ENCODE measurements at regions not wholly inside any gene's neighbourhood (a gene's known extent, or its start where the extent isn't known, plus 50 kb on each side); places are given as distances from the start of the nearest gene placed in this dataset.

- no peak for ATAC-seq (ENCODE audit: low FRiP score)
- intact Hi-C loops (cut with DNase I) = no loop called here
- WGBS, 2 donors = 77 to 92% methylated on average over 1 of the region's 1 CpG
Measured at GRCh38 chr16:47938272-47938671, 217.5 kb downstream of the ABCC12 start.

GRCh38 chr16:47928008-47928407 lies 227.8 kb downstream of the ABCC12 start:
- Histone ChIP-seq H3K36me3 (ENCODE audit: control insufficient read depth in 1 of 2, insufficient read depth in 2 of 2, low read length in 1 of 2) (no peaks in the 10 kb centered on the region), H3K4me3 (ENCODE audit: low read length in 2 of 2) (no peak overlapping the region), H3K27me3 (ENCODE audit: control insufficient read depth in 1 of 2, insufficient read depth in 2 of 2, low read length in 1 of 2) (no peaks in the 10 kb centered on the region), H3K4me1 (ENCODE audit: control insufficient read depth in 1 of 2, insufficient read depth in 2 of 2, low read length in 2 of 2) (no peaks in the 10 kb centered on the region), H3K27ac (ENCODE audit: low read depth in 1 of 2, low read length in 2 of 2) (no peak overlapping the region), H3K9me3 (ENCODE audit: control insufficient read depth, low read length) (peaks cover 3% of the 10 kb centered on the region)
- DNase-seq (no peak), ATAC-seq (ENCODE audit: low FRiP score) (no peak)
- WGBS, 2 donors = 73 to 78% methylated on average over 9 of the region's 9 CpGs
- intact Hi-C loops (cut with DNase I) = no loop called here

More at GRCh38 chr16:47938272-47938671, 217.5 kb downstream of the ABCC12 start:
- DNase-seq = no peak
- Histone ChIP-seq H3K36me3 (ENCODE audit: control insufficient read depth in 1 of 2, insufficient read depth in 2 of 2, low read length in 1 of 2) (no peaks in the 10 kb centered on the region), H3K4me3 (ENCODE audit: low read length in 2 of 2) (no peak overlapping the region), H3K4me1 (ENCODE audit: control insufficient read depth in 1 of 2, insufficient read depth in 2 of 2, low read length in 2 of 2) (no peaks in the 10 kb centered on the region), H3K27ac (ENCODE audit: low read depth in 1 of 2, low read length in 2 of 2) (no peak overlapping the region), H3K27me3 (ENCODE audit: control insufficient read depth in 1 of 2, insufficient read depth in 2 of 2, low read length in 1 of 2) (no peaks in the 10 kb centered on the region), H3K9me3 (ENCODE audit: control insufficient read depth, low read length) (peaks cover 2% of the 10 kb centered on the region)

GRCh38 chr16:47927330-47927729 lies 228.5 kb downstream of the ABCC12 start:
- Histone ChIP-seq H3K27me3 (ENCODE audit: control insufficient read depth in 1 of 2, insufficient read depth in 2 of 2, low read length in 1 of 2) (no peaks in the 10 kb centered on the region), H3K9me3 (ENCODE audit: control insufficient read depth, low read length) (peaks cover 3% of the 10 kb centered on the region), H3K4me1 (ENCODE audit: control insufficient read depth in 1 of 2, insufficient read depth in 2 of 2, low read length in 2 of 2) (no peaks in the 10 kb centered on the region), H3K27ac (ENCODE audit: low read depth in 1 of 2, low read length in 2 of 2) (no peak overlapping the region), H3K36me3 (ENCODE audit: control insufficient read depth in 1 of 2, insufficient read depth in 2 of 2, low read length in 1 of 2) (no peaks in the 10 kb centered on the region), H3K4me3 (ENCODE audit: low read length in 2 of 2) (no peak overlapping the region)
- DNase-seq (no peak), ATAC-seq (ENCODE audit: low FRiP score) (no peak)
- intact Hi-C loops (cut with DNase I) = no loop called here
- 92 to 97% methylated on average over 6 of the region's 6 CpGs for WGBS, 2 donors

- Histone ChIP-seq H3K4me1 (ENCODE audit: control insufficient read depth in 1 of 2, insufficient read depth in 2 of 2, low read length in 2 of 2) (no peaks in the 10 kb centered on the region), H3K27me3 (ENCODE audit: control insufficient read depth in 1 of 2, insufficient read depth in 2 of 2, low read length in 1 of 2) (no peaks in the 10 kb centered on the region), H3K36me3 (ENCODE audit: control insufficient read depth in 1 of 2, insufficient read depth in 2 of 2, low read length in 1 of 2) (no peaks in the 10 kb centered on the region), H3K27ac (ENCODE audit: low read depth in 1 of 2, low read length in 2 of 2) (no peak overlapping the region), H3K9me3 (ENCODE audit: control insufficient read depth, low read length) (peaks cover 3% of the 10 kb centered on the region), H3K4me3 (ENCODE audit: low read length in 2 of 2) (no peak overlapping the region)
- ATAC-seq (ENCODE audit: low FRiP score) (no peak), DNase-seq (no peak)
- WGBS, 2 donors = 89 to 92% methylated on average over 8 of the region's 8 CpGs
- intact Hi-C loops (cut with DNase I) = no loop called here
Measured at GRCh38 chr16:47925811-47926460, 229.9 kb downstream of the ABCC12 start.

- Histone ChIP-seq H3K9me3 (ENCODE audit: control insufficient read depth, low read length) (peaks cover 3% of the 10 kb centered on the region), H3K27ac (ENCODE audit: low read depth in 1 of 2, low read length in 2 of 2) (no peak overlapping the region), H3K27me3 (ENCODE audit: control insufficient read depth in 1 of 2, insufficient read depth in 2 of 2, low read length in 1 of 2) (no peaks in the 10 kb centered on the region), H3K4me3 (ENCODE audit: low read length in 2 of 2) (no peak overlapping the region), H3K36me3 (ENCODE audit: control insufficient read depth in 1 of 2, insufficient read depth in 2 of 2, low read length in 1 of 2) (no peaks in the 10 kb centered on the region), H3K4me1 (ENCODE audit: control insufficient read depth in 1 of 2, insufficient read depth in 2 of 2, low read length in 2 of 2) (no peaks in the 10 kb centered on the region)
- intact Hi-C loops (cut with DNase I) = no loop called here
- ATAC-seq (ENCODE audit: low FRiP score) (no peak), DNase-seq (no peak)
- WGBS, 2 donors = 88% methylated on average over 2 of the region's 2 CpGs
Measured at GRCh38 chr16:47924950-47925349, 230.8 kb downstream of the ABCC12 start.

- Histone ChIP-seq H3K36me3 (ENCODE audit: control insufficient read depth in 1 of 2, insufficient read depth in 2 of 2, low read length in 1 of 2) (no peaks in the 10 kb centered on the region), H3K27me3 (ENCODE audit: control insufficient read depth in 1 of 2, insufficient read depth in 2 of 2, low read length in 1 of 2) (no peaks in the 10 kb centered on the region), H3K9me3 (ENCODE audit: control insufficient read depth, low read length) (peaks cover 3% of the 10 kb centered on the region), H3K27ac (ENCODE audit: low read depth in 1 of 2, low read length in 2 of 2) (no peak overlapping the region), H3K4me1 (ENCODE audit: control insufficient read depth in 1 of 2, insufficient read depth in 2 of 2, low read length in 2 of 2) (no peaks in the 10 kb centered on the region), H3K4me3 (ENCODE audit: low read length in 2 of 2) (no peak overlapping the region)
- DNase-seq (no peak), ATAC-seq (ENCODE audit: low FRiP score) (no peak)
- intact Hi-C loops (cut with DNase I) = no loop called here
- 48 to 51% methylated on average over 1 of the region's 1 CpG for WGBS, 2 donors
Measured at GRCh38 chr16:47921535-47921934, 234.3 kb downstream of the ABCC12 start.

- intact Hi-C loops (cut with DNase I) = no loop called here
- Histone ChIP-seq H3K4me1 (ENCODE audit: control insufficient read depth in 1 of 2, insufficient read depth in 2 of 2, low read length in 2 of 2) (no peaks in the 10 kb centered on the region), H3K27me3 (ENCODE audit: control insufficient read depth in 1 of 2, insufficient read depth in 2 of 2, low read length in 1 of 2) (no peaks in the 10 kb centered on the region), H3K36me3 (ENCODE audit: control insufficient read depth in 1 of 2, insufficient read depth in 2 of 2, low read length in 1 of 2) (no peaks in the 10 kb centered on the region), H3K27ac (ENCODE audit: low read depth in 1 of 2, low read length in 2 of 2) (no peak overlapping the region), H3K4me3 (ENCODE audit: low read length in 2 of 2) (no peak overlapping the region), H3K9me3 (ENCODE audit: control insufficient read depth, low read length) (no peaks in the 10 kb centered on the region)
- WGBS, 2 donors = 16 to 19% methylated on average over 1 of the region's 1 CpG
- no peak for ATAC-seq (ENCODE audit: low FRiP score)
- no peak for DNase-seq
Measured at GRCh38 chr16:47920709-47921108, 235.1 kb downstream of the ABCC12 start.

- no peaks in the 10 kb centered on the region for H3K4me1 ChIP-seq (ENCODE audit: control insufficient read depth in 1 of 2, insufficient read depth in 2 of 2, low read length in 2 of 2)
- no peaks in the 10 kb centered on the region for H3K27me3 ChIP-seq (ENCODE audit: control insufficient read depth in 1 of 2, insufficient read depth in 2 of 2, low read length in 1 of 2)
- ATAC-seq (ENCODE audit: low FRiP score) (no peak), DNase-seq (no peak)
- no peak overlapping the region for H3K27ac ChIP-seq (ENCODE audit: low read depth in 1 of 2, low read length in 2 of 2)
- no peak overlapping the region for H3K4me3 ChIP-seq (ENCODE audit: low read length in 2 of 2)
- intact Hi-C loops (cut with DNase I) = no loop called here
- H3K36me3 ChIP-seq (ENCODE audit: control insufficient read depth in 1 of 2, insufficient read depth in 2 of 2, low read length in 1 of 2) = no peaks in the 10 kb centered on the region
- no peaks in the 10 kb centered on the region for H3K9me3 ChIP-seq (ENCODE audit: control insufficient read depth, low read length)
Measured at GRCh38 chr16:47917118-47917517, 238.7 kb downstream of the ABCC12 start.

- no peak for DNase-seq
- no peak for ATAC-seq (ENCODE audit: low FRiP score)
- Histone ChIP-seq H3K9me3 (ENCODE audit: control insufficient read depth, low read length) (no peaks in the 10 kb centered on the region), H3K27me3 (ENCODE audit: control insufficient read depth in 1 of 2, insufficient read depth in 2 of 2, low read length in 1 of 2) (no peaks in the 10 kb centered on the region), H3K27ac (ENCODE audit: low read depth in 1 of 2, low read length in 2 of 2) (no peak overlapping the region), H3K36me3 (ENCODE audit: control insufficient read depth in 1 of 2, insufficient read depth in 2 of 2, low read length in 1 of 2) (no peaks in the 10 kb centered on the region), H3K4me1 (ENCODE audit: control insufficient read depth in 1 of 2, insufficient read depth in 2 of 2, low read length in 2 of 2) (no peaks in the 10 kb centered on the region), H3K4me3 (ENCODE audit: low read length in 2 of 2) (no peak overlapping the region)
- intact Hi-C loops (cut with DNase I) = no loop called here
- WGBS, 2 donors = 49 to 51% methylated on average over 2 of the region's 2 CpGs
Measured at GRCh38 chr16:47916266-47916665, 239.5 kb downstream of the ABCC12 start.

Measured in aorta (tissue), 5 donors.